ENCODE measurements at regions not wholly inside any gene's neighbourhood (a gene's known extent, or its start where the extent isn't known, plus 50 kb on each side); places are given as distances from the start of the nearest gene placed in this dataset.

DNA sequence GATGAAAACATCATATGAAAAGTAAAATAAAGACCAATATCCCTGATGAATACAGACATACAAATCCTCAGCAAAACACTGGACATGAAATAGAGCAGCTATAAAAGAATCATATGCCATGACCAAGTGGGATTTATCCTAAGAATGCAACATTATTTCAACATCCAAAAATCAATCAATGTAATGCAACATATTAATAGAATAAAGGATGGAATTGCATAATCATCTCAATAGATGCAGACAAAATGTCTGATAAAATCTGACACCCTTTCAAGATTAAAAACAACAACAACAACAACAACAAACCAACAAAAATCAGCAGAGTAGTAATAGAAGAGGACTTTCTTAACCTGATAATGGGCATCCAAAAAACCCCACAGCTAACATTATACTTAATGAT lies 63.8 kb upstream of the IL1R1 start:
- no peak for DNase-seq (ENCODE audit: low spot score)

DNA sequence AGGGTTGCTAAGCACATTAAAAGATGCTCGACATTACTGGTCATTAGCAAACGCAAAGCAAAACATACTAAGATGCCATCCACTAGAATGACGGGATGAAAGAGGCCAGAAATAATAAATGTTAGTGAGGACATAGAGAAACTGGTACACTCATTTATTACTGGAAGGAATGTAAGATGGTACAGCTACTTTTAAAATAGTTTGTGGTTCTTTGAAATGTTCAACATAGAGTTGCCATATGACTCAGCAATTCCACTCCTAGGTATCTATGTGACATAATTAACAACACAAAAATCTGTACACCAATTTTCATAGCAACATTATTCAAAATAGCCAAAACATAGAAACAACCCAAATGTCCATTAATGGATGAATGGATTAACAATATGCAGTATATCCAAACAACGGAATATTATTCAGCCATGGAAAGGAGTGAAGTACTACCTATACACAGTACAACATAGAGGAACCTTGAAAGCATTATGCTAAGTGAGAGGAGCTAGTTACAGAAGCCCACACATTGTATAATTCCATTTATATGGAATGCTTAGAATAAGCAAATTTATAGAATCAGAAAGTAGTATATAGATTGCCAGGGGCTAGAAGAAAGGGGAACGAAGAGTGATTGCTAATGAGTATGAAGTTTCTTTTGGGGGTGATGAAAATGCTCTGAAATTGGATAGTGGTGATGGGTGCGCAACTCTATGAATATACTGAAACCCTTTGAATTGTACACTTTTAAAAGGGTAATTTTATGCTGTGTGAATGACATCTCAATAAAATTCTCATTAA lies 61.9 kb upstream of the IL1R1 start:
- no peak for DNase-seq (ENCODE audit: low spot score)

DNA sequence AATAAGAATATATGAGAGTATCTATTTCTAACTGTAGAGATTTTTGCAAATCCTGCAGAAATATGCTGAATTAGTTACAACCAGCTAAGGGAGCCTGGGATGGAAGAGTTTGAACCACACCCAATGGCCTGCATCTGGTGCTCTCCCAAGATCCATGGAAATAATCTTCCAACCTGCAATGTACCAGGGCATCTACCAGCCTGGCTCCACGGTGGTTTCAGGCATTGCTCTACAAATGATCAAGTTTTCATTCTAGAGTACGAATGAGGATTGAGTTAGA lies 61.4 kb upstream of the IL1R1 start:
- DNase-seq (ENCODE audit: low spot score), result no peak

DNA sequence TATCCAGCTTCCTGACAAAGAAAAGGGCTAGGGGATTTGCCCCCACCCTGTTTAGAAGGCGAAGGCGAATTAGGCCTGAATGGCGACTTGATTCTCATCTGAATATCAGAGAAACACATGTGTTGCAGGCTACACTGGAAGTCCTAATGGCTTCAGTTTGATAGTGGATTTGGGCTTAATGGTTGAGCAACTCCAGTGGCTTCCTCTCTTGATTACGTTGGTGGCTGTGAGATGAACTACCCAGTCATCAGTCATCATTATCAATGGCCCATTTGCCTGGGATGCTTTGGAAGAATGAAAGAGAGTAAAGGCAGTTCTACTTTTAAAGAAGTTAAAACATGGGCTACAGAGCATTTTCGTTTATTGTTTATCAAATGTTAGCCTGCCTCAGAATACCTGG lies 60.9 kb upstream of the IL1R1 start:
- DNase-seq (ENCODE audit: low spot score), result no peak

DNA sequence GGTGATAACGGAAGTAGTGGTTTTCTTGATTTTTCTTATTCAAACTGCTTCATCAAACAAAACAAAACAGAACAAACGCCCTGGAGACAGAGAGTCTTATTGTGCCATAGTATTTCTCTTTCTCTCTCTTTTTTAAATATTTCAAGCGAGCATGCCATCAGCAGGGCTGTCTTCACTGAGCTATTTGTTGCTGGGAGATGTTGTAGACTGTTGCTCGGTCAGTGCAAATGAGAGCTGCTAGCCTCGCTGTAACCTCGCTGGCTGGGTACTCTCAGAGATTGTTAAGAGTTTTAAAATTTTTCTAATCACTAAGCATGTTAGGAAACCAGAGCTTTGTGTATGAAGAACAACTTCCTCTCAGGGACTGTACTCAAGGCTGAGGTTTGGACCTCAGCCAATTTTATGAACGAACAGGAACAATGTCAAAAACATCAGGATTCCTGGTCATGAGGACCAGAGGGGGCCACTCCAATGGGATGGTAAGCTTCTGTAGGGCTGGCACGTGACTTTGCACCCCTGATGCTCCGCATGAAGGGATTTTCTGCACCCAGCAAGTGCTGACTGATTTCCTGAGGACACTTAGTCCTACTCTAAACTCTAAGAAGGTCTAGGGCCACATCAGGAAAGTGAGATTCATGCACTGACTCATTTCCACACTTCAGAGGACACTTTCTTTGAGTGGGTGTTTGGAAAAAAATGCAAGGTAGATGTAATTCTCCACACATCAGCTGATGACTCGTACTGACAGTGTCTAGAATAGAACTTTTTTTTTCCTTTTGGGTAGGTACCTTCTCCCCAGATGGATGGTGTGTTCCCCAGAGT lies 59.8 kb upstream of the IL1R1 start:
- peak; percentile 32 for DNase-seq (ENCODE audit: low spot score)

DNA sequence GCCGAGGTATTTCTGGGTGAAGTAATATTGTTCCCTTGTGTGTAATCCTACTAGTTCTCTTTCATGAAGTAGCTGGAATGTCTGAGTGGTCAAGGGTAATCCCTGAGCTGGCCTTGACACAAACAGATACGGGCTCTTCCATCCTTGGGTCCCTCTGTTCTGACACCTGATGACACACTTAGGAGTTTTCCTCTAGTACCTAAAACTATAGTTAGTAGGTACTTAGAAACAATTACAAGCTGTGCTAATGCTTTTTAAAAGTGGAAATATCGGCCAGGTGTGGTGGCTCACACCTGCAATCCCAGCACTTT lies 59.2 kb upstream of the IL1R1 start:
- DNase-seq (ENCODE audit: low spot score), result no peak

DNA sequence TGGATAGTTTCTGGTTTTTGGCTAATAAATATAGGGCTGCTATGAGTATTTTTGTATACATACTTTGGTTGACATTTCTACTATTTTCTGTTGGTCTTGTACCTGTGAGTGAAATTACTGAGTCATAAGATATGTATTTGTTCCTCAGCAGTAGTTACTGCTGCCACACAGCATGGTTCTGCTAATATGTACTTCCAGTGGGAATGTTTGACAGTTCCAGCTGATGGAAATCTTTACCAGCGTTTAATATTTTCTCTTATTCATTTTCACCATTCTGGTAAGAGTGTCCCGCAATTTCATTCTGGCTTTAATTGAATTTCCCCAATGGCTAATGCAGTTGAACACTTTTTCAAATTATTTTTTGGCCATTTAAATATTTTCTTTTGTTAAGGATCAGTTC lies 57.9 kb upstream of the IL1R1 start:
- DNase-seq (ENCODE audit: low spot score), result no peak

DNA sequence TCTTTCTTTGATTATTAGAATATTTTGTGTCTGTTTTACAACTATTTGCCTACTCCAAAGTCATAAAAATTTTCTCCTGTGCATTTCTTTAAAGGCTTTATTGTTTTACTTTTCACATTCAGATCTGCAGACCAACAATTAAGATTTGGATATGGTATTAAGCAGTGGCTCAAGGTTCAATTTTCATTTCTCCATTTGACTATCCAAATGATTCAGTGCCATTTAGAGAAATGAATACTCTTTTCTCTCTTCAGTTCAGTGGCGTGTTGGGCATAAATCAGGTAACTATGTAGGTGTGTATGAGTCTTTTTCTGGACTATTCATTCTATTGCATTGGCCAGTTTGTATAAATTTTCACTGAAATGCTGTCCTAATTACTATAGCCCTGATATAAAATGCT lies 57.3 kb upstream of the IL1R1 start:
- no peak for DNase-seq (ENCODE audit: low spot score)

DNA sequence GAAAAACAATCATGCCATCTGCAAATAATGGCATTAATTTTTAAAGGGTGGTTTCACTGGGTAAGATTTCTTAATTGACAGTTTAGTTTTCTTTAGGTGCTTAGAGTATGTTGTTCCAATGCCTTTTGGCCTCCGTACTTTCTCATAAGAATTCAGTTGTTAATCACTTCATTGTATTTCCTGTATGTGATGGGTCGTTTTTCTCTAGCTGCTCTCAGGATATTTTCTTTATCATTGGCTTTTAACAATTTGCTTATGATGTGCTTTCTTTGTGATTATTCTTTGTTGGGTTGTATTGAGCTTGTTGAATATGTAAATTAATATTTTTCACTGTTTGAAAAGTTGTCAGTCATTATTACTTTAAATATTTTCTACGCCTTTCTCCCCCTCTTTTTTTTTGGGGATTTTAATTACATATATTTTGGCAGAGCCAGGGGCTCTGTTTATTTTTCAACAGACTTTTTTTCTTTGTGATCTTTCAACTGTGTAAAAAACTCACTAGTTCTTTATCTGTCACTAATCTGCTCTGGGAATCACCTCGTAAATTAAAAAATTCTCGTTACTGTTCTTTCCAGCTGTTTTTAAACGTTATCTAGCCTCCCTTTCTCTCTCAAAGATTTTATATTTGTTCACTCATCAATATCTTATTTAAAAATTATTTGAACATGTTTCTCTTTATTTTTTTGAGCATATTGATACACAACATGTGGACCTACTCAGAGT lies 56.2 kb upstream of the IL1R1 start:
- no peak for DNase-seq (ENCODE audit: low spot score)

DNA sequence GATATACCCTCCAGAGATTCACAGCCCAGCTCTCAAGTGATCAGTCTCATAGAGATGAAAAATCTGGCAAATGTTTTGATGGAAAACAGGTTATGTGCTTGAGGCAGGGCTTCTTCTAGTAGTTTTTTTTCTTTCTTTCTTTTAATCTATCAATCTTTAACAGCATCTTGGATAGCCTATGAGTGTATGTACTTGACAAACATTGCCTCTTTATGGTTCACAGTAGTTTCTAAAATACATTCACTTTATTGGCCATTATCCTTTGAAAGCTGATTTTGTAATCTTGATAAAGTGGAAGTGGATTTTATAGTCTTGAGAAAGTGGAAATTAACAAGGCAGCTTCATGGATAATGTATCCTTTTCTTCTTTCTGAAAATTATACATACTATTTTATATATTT lies 51.4 kb upstream of the IL1R1 start:
- DNase-seq (ENCODE audit: low spot score), result no peak

DNA sequence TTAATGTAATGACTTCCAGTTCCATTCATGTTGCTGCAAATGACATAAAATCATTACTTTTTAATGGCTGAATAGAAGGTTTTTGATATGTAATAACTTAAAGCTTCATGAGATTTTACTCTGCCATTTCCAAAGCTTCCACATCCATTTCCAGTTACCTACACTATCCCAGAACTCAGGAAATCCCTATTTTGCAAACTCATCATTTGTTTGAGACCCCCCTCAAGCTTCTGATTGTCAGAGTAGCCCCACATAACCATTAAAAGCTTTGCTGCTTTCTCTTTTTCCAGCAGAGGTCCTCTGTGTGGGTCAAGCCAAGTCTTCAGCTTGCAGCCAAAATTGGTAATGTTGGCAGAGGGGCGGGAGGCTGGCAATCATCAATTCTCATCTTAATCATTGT lies 50.6 kb upstream of the IL1R1 start:
- no peak for DNase-seq (ENCODE audit: low spot score)

DNA sequence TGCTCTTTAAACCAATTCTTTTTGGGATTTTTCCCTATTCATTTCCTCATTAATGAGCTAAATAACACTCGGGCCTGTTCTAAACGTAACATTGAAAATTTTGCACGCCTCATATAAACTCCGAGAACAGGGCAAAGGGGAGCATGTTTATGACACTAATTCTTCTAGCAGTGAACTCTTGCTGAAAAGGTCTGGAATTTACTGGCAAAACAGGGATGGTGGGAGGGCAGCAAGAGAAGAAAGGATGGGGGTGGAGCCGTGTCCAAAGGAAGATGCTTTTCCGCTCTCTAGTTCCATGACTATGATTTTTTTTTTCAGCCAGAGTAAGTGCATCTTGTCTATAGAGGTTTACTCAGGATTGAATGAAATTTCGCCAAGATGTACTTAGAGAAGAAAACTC lies 50.0 kb upstream of the IL1R1 start:
- no peak for DNase-seq (ENCODE audit: low spot score)
